HFF-Myc (cell line): ENCODE measurements at regions not wholly inside any gene's neighbourhood (a gene's known extent, or its start where the extent isn't known, plus 50 kb on each side); places are given as distances from the start of the nearest gene placed in this dataset.
A peak's percentile ranks its signal among the peaks of the same experiment; 100 is the strongest.

ENCODE experiments used
- DNase-seq: peaks from one replicate; pipeline ENCODE4 v3.0.0-alpha.2; 2011; ENCODE audit warnings: low read depth; ENCODE audit errors: extremely low read depth
- H3K4me3 ChIP-seq: replicated peaks from 2 replicates; pipeline ENCODE4 v1.5.1; 2011; ENCODE audit warnings: low read depth, mild to moderate bottlenecking, control low read depth, low read length
- CTCF ChIP-seq: IDR thresholded peaks from 2 replicates; pipeline ENCODE4 v1.5.1; 2012; ENCODE audit warnings: mild to moderate bottlenecking, low read depth, low read length, control low read depth; ENCODE audit errors: missing control alignments

- no peak for DNase-seq
- no peak for TF ChIP-seq CTCF
- H3K4me3 ChIP-seq = no peak overlapping the region
Observed at GRCh38 chr3:63032881-63033280, 157.7 kb upstream of the CADPS start.

DNA sequence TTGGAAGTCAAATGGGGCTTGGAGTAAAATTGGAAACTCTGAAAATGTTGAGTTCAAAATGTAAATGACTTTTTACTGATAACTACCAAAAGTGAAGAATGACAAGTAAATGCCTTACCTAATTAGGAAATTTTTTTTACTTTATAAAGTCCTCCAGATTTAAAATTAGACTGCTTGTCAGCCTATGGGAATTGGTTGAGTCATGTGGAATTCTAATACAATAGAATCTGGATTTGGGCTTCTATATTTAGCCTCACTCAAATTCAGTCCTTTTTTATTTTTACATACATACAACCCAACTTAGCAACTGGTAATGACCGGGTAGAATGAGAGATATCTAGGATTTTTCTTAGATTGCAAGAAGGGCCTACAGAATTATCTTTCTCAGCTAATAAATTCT, 158.9 kb upstream of the CADPS start:
- no peak overlapping the region for H3K4me3 ChIP-seq
- no peak for DNase-seq
- no peak for TF ChIP-seq CTCF

DNA sequence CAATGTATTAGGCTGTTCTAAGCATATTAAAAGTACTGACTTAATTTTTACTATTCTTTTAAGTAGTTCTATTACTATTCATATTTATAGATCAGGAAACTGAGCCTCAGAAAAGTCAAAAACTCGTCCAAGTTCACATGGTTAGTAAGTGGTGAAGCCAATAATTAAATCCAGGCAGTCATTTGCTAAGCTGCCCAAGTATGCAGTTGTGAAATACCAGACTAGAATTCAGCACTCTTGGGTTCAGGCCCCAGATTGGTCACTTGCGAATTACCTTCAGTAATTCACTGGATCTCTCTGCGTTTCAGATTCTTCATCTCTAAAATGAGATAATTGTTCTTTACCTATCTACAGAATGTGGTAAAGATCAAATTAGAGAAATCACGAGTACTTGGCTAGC, 161.9 kb upstream of the CADPS start:
- DNase-seq = no peak
- TF ChIP-seq CTCF = no peak

DNA sequence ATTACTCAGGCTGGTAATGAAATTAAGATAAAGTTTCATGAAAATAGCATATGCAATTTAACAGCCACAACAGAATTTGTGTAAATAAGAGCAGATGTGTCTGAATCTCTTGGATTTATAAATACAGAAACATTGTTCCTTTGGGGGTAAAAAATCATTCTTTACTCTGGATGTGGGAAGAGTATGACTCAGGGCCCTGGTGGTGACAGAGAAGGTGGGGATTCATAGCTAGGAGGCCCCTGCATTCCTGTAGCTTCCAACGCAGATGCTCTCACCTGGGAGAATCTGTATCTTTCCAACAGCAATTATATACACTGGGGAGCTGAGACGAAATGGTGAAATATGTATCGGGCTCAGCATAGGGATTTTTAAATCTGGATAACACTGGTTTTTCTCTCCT, 167.6 kb upstream of the CADPS start:
- TF ChIP-seq CTCF = no peak
- no peak overlapping the region for H3K4me3 ChIP-seq
- no peak for DNase-seq

More for the DNA sequence above, 161.9 kb upstream of the CADPS start:
- no peak overlapping the region for H3K4me3 ChIP-seq

- TF ChIP-seq CTCF = no peak
- peak; percentile 4 for DNase-seq
- no peak overlapping the region for H3K4me3 ChIP-seq
Observed at GRCh38 chr3:63043631-63044030, 168.4 kb upstream of the CADPS start.

- no peak for TF ChIP-seq CTCF
- H3K4me3 ChIP-seq = no peak overlapping the region
- no peak for DNase-seq
Observed at GRCh38 chr3:63046152-63046551, 170.9 kb upstream of the CADPS start.

GRCh38 chr3:63046580-63046979, 171.4 kb upstream of the CADPS start:
- no peak for TF ChIP-seq CTCF
- no peak overlapping the region for H3K4me3 ChIP-seq
- DNase-seq = no peak
